Peyer's patch (tissue), 4 donors: ENCODE measurements at regions not wholly inside any gene's neighbourhood (a gene's known extent, or its start where the extent isn't known, plus 50 kb on each side); places are given as distances from the start of the nearest gene placed in this dataset.

Experiments
- CTCF ChIP-seq, 6 experiments: fragments of 450-650 bp in 4 of 6; fragments of 200-600 bp in 2 of 6; sonication (generic) in 1 of 6; IDR thresholded peaks; one replicate each; pipeline ENCODE4 v1.5.1; 2017 to 2019; ENCODE audit warnings: antibody characterized with exemption in 6 of 6, mild to moderate bottlenecking in 3 of 6, moderate library complexity in 1 of 6
- POLR2A ChIP-seq, 2 donors: fragments of 450-650 bp; IDR thresholded peaks; one replicate each; pipeline ENCODE4 v1.5.1; 2017; ENCODE audit warnings: antibody characterized with exemption in 2 of 2, mild to moderate bottlenecking in 2 of 2, moderate library complexity in 2 of 2

GRCh38 chr9:89813482-89813881 is 208.7 kb downstream of the GADD45G start:
- TF ChIP-seq CTCF (IDR thresholded peaks at IDR 0.05) (no peak), POLR2A (IDR thresholded peaks at IDR 0.05) (no peak)
